DND-41 (cell line): ENCODE measurements at regions not wholly inside any gene's neighbourhood (a gene's known extent, or its start where the extent isn't known, plus 50 kb on each side); places are given as distances from the start of the nearest gene placed in this dataset.

Experiments
- CTCF ChIP-seq: IDR thresholded peaks from 2 replicates; pipeline ENCODE4 v1.5.1; 2012; ENCODE audit warnings: borderline replicate concordance, low read length, moderate library complexity, mild to moderate bottlenecking; ENCODE audit not compliant: poor library complexity, severe bottlenecking; ENCODE audit errors: extremely low read depth
- EZH2 ChIP-seq: IDR thresholded peaks from 3 replicates; pipeline ENCODE4 v1.6.1; 2012; ENCODE audit warnings: borderline replicate concordance, low read depth, mild to moderate bottlenecking, moderate library complexity, low read length, inconsistent platforms; ENCODE audit not compliant: severe bottlenecking

DNA sequence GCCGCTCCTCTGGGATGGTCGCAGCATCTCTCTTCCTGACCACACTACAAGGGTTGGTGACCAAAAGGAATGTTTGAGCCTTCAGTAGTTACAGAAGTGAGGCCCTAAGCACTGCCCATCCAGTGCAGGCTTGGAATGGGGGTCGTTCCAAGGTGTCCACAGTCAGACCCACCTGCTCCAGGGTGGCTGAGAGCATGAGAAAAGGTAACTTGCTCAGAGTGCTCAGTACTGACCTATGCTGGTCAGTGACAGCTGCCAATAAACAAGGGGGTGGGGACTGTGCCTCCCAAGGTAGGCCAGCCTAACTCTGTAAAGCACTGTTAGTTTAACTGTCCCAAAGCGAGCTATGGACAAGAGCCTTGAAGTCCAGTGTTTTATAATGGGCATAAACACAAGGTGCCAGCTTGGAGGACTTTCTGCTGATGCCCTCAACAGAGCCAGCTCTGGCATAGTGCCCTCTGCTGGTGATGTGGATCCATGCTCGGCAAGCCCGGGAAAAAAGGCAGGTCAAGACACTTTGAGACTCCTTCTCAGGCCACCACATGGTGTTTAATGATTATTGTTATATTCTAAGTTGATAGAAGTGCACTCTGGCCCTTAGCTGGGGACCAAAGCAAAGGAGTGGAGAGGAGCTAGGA is 78.1 kb upstream of the DNAH14 start:
- TF ChIP-seq CTCF = peak; percentile 91
- no peak for TF ChIP-seq EZH2
